ENCODE measurements at regions not wholly inside any gene's neighbourhood (a gene's known extent, or its start where the extent isn't known, plus 50 kb on each side); places are given as distances from the start of the nearest gene placed in this dataset.

DNA sequence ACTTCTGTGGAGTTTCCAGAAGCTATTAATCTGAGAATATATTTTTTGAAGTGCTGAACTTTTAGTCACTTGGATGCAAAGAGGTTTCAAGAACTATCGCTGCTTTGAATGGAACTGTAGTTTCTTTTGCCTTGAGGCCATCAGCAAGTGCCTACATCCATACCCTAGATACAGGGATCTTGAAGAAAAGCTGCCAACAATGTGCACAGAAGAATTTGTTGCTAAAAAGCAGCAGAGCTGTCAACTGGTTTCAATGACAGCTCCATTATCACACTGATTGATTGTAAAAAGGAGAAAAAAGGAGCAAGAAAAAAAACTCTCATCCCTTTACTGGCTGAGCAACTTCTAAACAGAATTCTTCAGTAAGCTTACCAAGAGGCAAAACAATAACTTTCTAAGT lies 251.0 kb upstream of the NRSN1 start:
- H3K4me3 ChIP-seq (ENCODE audit: low read depth, low read length) = no peak overlapping the region
- TF ChIP-seq, protein P1, sequence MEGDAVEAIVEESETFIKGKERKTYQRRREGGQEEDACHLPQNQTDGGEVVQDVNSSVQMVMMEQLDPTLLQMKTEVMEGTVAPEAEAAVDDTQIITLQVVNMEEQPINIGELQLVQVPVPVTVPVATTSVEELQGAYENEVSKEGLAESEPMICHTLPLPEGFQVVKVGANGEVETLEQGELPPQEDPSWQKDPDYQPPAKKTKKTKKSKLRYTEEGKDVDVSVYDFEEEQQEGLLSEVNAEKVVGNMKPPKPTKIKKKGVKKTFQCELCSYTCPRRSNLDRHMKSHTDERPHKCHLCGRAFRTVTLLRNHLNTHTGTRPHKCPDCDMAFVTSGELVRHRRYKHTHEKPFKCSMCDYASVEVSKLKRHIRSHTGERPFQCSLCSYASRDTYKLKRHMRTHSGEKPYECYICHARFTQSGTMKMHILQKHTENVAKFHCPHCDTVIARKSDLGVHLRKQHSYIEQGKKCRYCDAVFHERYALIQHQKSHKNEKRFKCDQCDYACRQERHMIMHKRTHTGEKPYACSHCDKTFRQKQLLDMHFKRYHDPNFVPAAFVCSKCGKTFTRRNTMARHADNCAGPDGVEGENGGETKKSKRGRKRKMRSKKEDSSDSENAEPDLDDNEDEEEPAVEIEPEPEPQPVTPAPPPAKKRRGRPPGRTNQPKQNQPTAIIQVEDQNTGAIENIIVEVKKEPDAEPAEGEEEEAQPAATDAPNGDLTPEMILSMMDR (conservative IDR thresholded peaks at IDR 0.05; ENCODE audit: low read depth, low read length) = no peak
- DNase-seq (ENCODE audit: low read depth) = no peak

DNA sequence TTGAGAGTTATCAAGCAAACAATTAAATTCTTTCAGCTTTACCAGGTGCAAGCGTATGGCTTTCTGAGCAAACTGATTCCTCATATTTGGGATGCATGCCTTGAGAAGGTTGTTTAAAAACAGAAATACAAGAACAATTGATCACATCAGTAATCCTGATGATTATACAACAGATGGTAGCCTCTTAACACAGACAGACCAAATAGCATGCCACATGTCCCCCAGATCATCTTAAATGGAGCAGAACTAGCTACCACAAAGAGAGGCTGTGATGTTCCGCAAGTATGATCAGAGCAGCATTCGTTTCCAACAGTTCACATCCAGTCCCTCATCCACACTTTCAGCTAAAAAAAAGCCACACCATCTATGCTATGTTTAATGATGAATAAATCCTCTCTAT lies 246.2 kb upstream of the NRSN1 start:
- no peak overlapping the region for H3K4me3 ChIP-seq (ENCODE audit: low read depth, low read length)
- no peak for DNase-seq (ENCODE audit: low read depth)
- TF ChIP-seq, protein P1 (conservative IDR thresholded peaks at IDR 0.05; ENCODE audit: low read depth, low read length) = no peak

DNA sequence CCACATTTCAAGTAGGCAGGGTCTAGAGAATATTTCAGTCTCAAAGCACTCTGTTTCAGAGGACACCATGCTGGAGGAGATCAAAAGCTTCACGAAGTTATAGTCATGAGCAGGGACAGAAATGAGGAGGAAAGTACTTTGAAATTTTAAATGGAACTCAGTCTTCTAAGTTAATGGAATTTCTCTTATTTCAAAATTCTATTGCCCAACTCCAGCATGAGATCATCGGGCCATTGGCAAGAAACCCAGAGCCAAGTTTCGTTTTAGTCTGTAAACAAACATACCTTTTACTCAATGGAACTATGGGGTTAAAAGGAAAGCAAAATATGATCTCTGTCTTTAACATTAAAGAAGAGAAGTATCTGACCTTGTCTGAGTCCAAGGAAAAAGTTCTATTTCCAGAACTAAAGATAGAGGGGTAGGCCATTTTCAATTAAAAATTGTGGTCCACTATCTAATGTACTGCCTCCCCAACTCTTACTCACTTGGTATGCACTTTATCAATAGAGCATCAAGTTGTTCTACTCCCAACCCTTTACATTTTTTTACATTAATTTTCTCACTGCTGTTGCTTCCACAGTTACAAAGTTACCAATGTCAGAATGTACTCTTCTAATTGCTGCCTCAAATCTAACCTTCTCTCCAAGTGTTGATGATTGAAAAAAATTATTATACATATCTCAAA lies 235.3 kb upstream of the NRSN1 start:
- H3K4me3 ChIP-seq (ENCODE audit: low read depth, low read length) = no peak overlapping the region
- peak; percentile 70 for DNase-seq (ENCODE audit: low read depth)
- TF ChIP-seq, protein P1 (conservative IDR thresholded peaks at IDR 0.05; ENCODE audit: low read depth, low read length) = no peak

DNA sequence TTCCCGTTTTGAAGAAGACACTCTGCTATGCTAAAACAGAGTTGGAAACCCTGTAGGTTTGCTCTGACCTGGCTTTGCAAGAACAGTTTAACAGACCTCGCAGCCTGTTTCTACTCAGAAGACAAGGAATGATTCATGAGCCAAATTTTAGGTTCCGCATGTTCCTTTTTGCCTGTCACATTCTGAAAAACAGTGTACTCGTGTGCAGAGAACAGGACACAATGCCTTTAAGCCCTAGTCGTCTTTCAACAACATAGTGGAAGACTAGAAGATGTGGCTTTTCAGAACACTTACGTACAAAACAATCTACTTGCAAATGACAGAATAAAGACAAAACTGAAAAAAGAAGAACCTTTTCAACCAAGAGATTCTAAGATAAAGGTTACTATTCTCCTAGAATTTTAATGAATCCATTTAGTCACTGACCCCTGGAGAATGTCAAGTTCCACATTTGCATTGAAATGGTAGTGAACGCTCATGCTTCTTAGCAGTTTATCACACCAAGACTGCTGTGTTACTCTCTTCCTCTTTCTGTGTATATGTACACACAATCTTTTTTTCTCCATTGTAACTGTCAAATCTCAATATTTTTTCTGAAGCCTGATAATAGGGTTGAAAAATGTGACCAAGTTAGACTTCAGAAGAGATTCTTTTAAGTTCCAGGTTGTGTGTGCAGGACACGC lies 220.7 kb upstream of the NRSN1 start:
- TF ChIP-seq, protein P1 (conservative IDR thresholded peaks at IDR 0.05; ENCODE audit: low read depth, low read length) = no peak
- no peak overlapping the region for H3K4me3 ChIP-seq (ENCODE audit: low read depth, low read length)
- no peak for DNase-seq (ENCODE audit: low read depth)

GRCh38 chr6:23910420-23910819 lies 215.6 kb upstream of the NRSN1 start:
- DNase-seq (ENCODE audit: low read depth) = no peak
- no peak overlapping the region for H3K4me3 ChIP-seq (ENCODE audit: low read depth, low read length)
- TF ChIP-seq, protein P1 (conservative IDR thresholded peaks at IDR 0.05; ENCODE audit: low read depth, low read length) = no peak

GRCh38 chr6:23927935-23928334 lies 198.1 kb upstream of the NRSN1 start:
- no peak for DNase-seq (ENCODE audit: low read depth)
- TF ChIP-seq, protein P1 (conservative IDR thresholded peaks at IDR 0.05; ENCODE audit: low read depth, low read length) = no peak
- H3K4me3 ChIP-seq (ENCODE audit: low read depth, low read length) = no peak overlapping the region

- H3K4me3 ChIP-seq (ENCODE audit: low read depth, low read length) = no peak overlapping the region
- no peak for DNase-seq (ENCODE audit: low read depth)
- TF ChIP-seq, protein P1 (conservative IDR thresholded peaks at IDR 0.05; ENCODE audit: low read depth, low read length) = no peak
Measured at GRCh38 chr6:23929201-23929600, 196.8 kb upstream of the NRSN1 start.
